Endothelial cell of umbilical vein (primary cell): ENCODE measurements at regions not wholly inside any gene's neighbourhood (a gene's known extent, or its start where the extent isn't known, plus 50 kb on each side); places are given as distances from the start of the nearest gene placed in this dataset.

Experiments used
- BruUV-seq: library from RNA; stranded (reverse); fragments of 400-500 nt; replicated peaks from 2 replicates; lab custom pipeline; 2021; lab: Mats Ljungman, UMichigan
- CTCF ChIA-PET: fragments of 300-600, 350-600 bp; sonication (Branson Sonifier 250); formaldehyde crosslinking; loops from one replicate; lab custom pipeline; 2021; ENCODE audit warnings: antibody characterized with exemption, inconsistent platforms; lab: Charles Lee
- POLR2A ChIA-PET: fragments of 300-600, 350-600 bp; sonication (Branson Sonifier 250); formaldehyde crosslinking; loops from one replicate; lab custom pipeline; 2021; ENCODE audit warnings: antibody characterized with exemption, inconsistent platforms; lab: Charles Lee
- DNase-seq: peaks from one replicate; pipeline ENCODE4 v3.0.0-alpha.2; 2011; ENCODE audit warnings: low read depth, low spot score
- FAIRE-seq: peaks from 2 replicates; lab custom pipeline; 2011; peaks lifted over from hg19 to GRCh38; lab: Jason Lieb, UNC
- H2AFZ ChIP-seq: 2 replicates; pipeline ENCODE4 v1.6.0; 2012; ENCODE audit warnings: low read depth, low read length, control low read depth, inconsistent platforms
- H3K27ac ChIP-seq: 2 replicates; pipeline ENCODE4 v1.5.1; 2011; ENCODE audit warnings: low read depth, mild to moderate bottlenecking, control low read depth, low read length, moderate library complexity; ENCODE audit not compliant: insufficient read depth
- H3K27me3 ChIP-seq, 2 experiments: 2 replicates each; pipeline versions ENCODE4 v1.6.0 to v1.6.1; 2011; ENCODE audit warnings: low read length in 2 of 2, mixed read lengths in 1 of 2; ENCODE audit not compliant: control insufficient read depth in 2 of 2, insufficient read depth in 2 of 2
- H3K36me3 ChIP-seq, 2 experiments: 2 replicates in 1 of 2; 3 replicates in 1 of 2; pipeline ENCODE4 v1.5.1; 2011; ENCODE audit warnings: low read length in 2 of 2, mild to moderate bottlenecking in 1 of 2, moderate library complexity in 1 of 2; ENCODE audit not compliant: control insufficient read depth in 2 of 2, insufficient read depth in 2 of 2; ENCODE audit errors: extremely low read depth in 1 of 2
- H3K4me1 ChIP-seq: 3 replicates; pipeline ENCODE4 v1.5.1; 2011; ENCODE audit warnings: mild to moderate bottlenecking, low read length; ENCODE audit not compliant: control insufficient read depth, insufficient read depth; ENCODE audit errors: extremely low read depth
- H3K4me2 ChIP-seq: 2 replicates; pipeline ENCODE4 v1.6.1; 2011; ENCODE audit warnings: low read length, control low read depth, mixed read lengths; ENCODE audit not compliant: insufficient read depth
- H3K4me3 ChIP-seq, 3 experiments: fragments of 200-600 bp in 1 of 3; sonication (generic), shearing (Covaris generic) in 1 of 3; replicated peaks in 1 of 3; 2 replicates each; pipeline ENCODE4 v1.5.1; 2011 to 2016; ENCODE audit warnings: control low read depth in 3 of 3, low read length in 3 of 3, mild to moderate bottlenecking in 2 of 3, inconsistent platforms in 1 of 3, low read depth in 1 of 3, moderate library complexity in 1 of 3; ENCODE audit not compliant: insufficient read depth in 1 of 3
- H3K79me2 ChIP-seq: 2 replicates; pipeline ENCODE4 v1.6.0; 2012; ENCODE audit warnings: low read length, inconsistent platforms; ENCODE audit not compliant: control insufficient read depth, insufficient read depth
- H3K9ac ChIP-seq: replicated peaks from 2 replicates; pipeline ENCODE3; 2011; ENCODE audit warnings: low read length, control low read depth; ENCODE audit not compliant: insufficient read depth; ENCODE audit errors: extremely low read depth
- H3K9me1 ChIP-seq: replicated peaks from 3 replicates; pipeline ENCODE4 v1.6.0; 2011; ENCODE audit warnings: mild to moderate bottlenecking, low read length; ENCODE audit not compliant: control insufficient read depth, insufficient read depth; ENCODE audit errors: extremely low read depth
- H3K9me3 ChIP-seq: replicated peaks from 2 replicates; pipeline ENCODE4 v1.5.1; 2012; ENCODE audit warnings: low read length, inconsistent platforms; ENCODE audit not compliant: control insufficient read depth, insufficient read depth
- H4K20me1 ChIP-seq: replicated peaks from 2 replicates; pipeline ENCODE3; 2011; ENCODE audit warnings: mild to moderate bottlenecking, low read length; ENCODE audit not compliant: control insufficient read depth, insufficient read depth; ENCODE audit errors: extremely low read depth
- EZH2 ChIP-seq: IDR thresholded peaks from 2 replicates; pipeline ENCODE4 v1.6.1; 2012; ENCODE audit warnings: borderline replicate concordance, low read depth, mild to moderate bottlenecking, moderate library complexity, low read length, inconsistent platforms; ENCODE audit not compliant: severe bottlenecking
- FOS ChIP-seq: IDR thresholded peaks from 2 replicates; pipeline ENCODE4 v1.6.1; 2011; ENCODE audit warnings: mild to moderate bottlenecking, low read length, moderate library complexity, borderline replicate concordance; ENCODE audit not compliant: insufficient read depth
- JUN ChIP-seq: IDR thresholded peaks from 2 replicates; pipeline ENCODE4 v1.6.1; 2011; ENCODE audit warnings: borderline replicate concordance, low read depth; ENCODE audit not compliant: insufficient read length, insufficient read depth
- MAX ChIP-seq: IDR thresholded peaks from 2 replicates; pipeline ENCODE4 v1.6.1; 2011; ENCODE audit not compliant: insufficient read depth, insufficient read length
- MYC ChIP-seq: IDR thresholded peaks from one replicate; pipeline ENCODE4 v1.6.1; 2011; ENCODE audit warnings: mild to moderate bottlenecking, low read depth, low read length
- POLR2A ChIP-seq: IDR thresholded peaks from 2 replicates; pipeline ENCODE4 v1.6.1; 2012; ENCODE audit warnings: low read depth, mild to moderate bottlenecking, control low read depth, low read length
- POLR2AphosphoS5 ChIP-seq: IDR thresholded peaks from 2 replicates; pipeline ENCODE4 v1.6.1; 2012; ENCODE audit warnings: low read depth, mild to moderate bottlenecking, control low read depth, low read length, moderate library complexity; ENCODE audit not compliant: insufficient read depth
- dilution Hi-C: fragments of 300-500 bp; cut with MboI; formaldehyde crosslinking; loops from one replicate; pipeline ENCODE4 v1.15.0; 2019; ENCODE audit warnings: low sequenced_read_pairs; ENCODE audit not compliant: extremely low pct_ligation_motif_present
- intact Hi-C: fragments of 100-400 bp; cut with micrococcal nuclease; formaldehyde crosslinking; loops from one replicate; pipeline ENCODE4 v1.10.0; 2022
- TF ChIP-seq, protein P1 (sequence below), 2 donors: IDR thresholded peaks; 1 replicate in 1 of 2; 2 replicates in 1 of 2; pipeline ENCODE4 v1.5.1; 2011; ENCODE audit warnings: low read length in 2 of 2, mild to moderate bottlenecking in 2 of 2, moderate library complexity in 2 of 2, control low read depth in 1 of 2, inconsistent platforms in 1 of 2, low read depth in 1 of 2; ENCODE audit not compliant: insufficient read depth in 1 of 2; ENCODE audit errors: extremely low read depth in 1 of 2

DNA sequence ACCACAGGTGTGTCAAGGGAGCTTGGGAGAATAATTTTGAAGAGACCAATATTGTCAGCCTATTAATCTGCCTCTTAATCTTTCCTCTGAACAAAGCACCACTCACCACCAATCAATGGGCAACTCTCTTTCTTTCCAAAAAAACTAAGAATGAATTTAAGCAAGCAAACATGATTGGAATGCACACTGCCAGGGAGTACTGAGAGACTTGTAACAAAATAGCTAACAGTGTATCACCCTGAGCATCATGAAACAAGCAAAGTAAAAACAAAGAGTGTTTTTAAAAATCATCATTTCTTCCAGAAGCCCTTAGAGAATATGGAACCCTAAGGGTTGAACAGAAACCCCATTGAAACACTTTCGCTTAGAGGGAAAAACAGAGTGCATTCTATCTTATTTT is 299.7 kb downstream of the DSEL start:
- CTCF ChIA-PET, result interaction anchor here (1.2 to 4.2 kb wide), 2 partner anchors 296 to 1443 kb away, joined by 4 to 34 read pairs; no protein-coding TSS in a partner anchor

More for the DNA sequence above, 299.7 kb downstream of the DSEL start:
- no peak overlapping the region for H3K9ac ChIP-seq
- H3K27ac ChIP-seq, result no peak overlapping the region
- H3K79me2 ChIP-seq, result no peaks in the 10 kb centered on the region
- no peaks in the 10 kb centered on the region for H3K9me1 ChIP-seq
- POLR2A ChIA-PET, result no interaction called here
- BruUV-seq, result no TSS peak
- no peak overlapping the region for H3K4me2 ChIP-seq
- H4K20me1 ChIP-seq, result no peaks in the 10 kb centered on the region
- FAIRE-seq (no peak), DNase-seq (no peak)
- intact Hi-C loops, result loop anchor here (1.0 to 5.0 kb wide), 4 partner anchors 299 to 1625 kb away; partner anchors contain the start of gene DSEL
- H3K4me3 ChIP-seq, result no peak overlapping the region
- no peaks in the 10 kb centered on the region for H3K36me3 ChIP-seq
- dilution Hi-C loops, result no loop called here
- H3K9me3 ChIP-seq, result no peaks in the 10 kb centered on the region
- no peaks in the 10 kb centered on the region for H3K27me3 ChIP-seq
- no peak overlapping the region for H2AFZ ChIP-seq
- TF ChIP-seq POLR2AphosphoS5 (no peak), MYC (no peak), FOS (no peak), JUN (no peak), POLR2A (no peak), EZH2 (no peak), MAX (no peak)
- TF ChIP-seq, protein P1, sequence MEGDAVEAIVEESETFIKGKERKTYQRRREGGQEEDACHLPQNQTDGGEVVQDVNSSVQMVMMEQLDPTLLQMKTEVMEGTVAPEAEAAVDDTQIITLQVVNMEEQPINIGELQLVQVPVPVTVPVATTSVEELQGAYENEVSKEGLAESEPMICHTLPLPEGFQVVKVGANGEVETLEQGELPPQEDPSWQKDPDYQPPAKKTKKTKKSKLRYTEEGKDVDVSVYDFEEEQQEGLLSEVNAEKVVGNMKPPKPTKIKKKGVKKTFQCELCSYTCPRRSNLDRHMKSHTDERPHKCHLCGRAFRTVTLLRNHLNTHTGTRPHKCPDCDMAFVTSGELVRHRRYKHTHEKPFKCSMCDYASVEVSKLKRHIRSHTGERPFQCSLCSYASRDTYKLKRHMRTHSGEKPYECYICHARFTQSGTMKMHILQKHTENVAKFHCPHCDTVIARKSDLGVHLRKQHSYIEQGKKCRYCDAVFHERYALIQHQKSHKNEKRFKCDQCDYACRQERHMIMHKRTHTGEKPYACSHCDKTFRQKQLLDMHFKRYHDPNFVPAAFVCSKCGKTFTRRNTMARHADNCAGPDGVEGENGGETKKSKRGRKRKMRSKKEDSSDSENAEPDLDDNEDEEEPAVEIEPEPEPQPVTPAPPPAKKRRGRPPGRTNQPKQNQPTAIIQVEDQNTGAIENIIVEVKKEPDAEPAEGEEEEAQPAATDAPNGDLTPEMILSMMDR (IDR thresholded peaks at IDR 0.05; ENCODE audit: extremely low read depth in 1 of 2, insufficient read depth in 1 of 2, low read depth in 1 of 2, low read length in 2 of 2), result no peak
- no peaks in the 10 kb centered on the region for H3K4me1 ChIP-seq
